ENCODE measurements at regions not wholly inside any gene's neighbourhood (a gene's known extent, or its start where the extent isn't known, plus 50 kb on each side); places are given as distances from the start of the nearest gene placed in this dataset.

- TF ChIP-seq CTCF (conservative IDR thresholded peaks at IDR 0.05) (no peak), EZH2 (IDR thresholded peaks at IDR 0.05; ENCODE audit: low read depth) (no peak)
Observed at GRCh38 chr10:20976891-20977290, 79.8 kb upstream of the NEBL start.
